ENCODE measurements at regions not wholly inside any gene's neighbourhood (a gene's known extent, or its start where the extent isn't known, plus 50 kb on each side); places are given as distances from the start of the nearest gene placed in this dataset.

DNA sequence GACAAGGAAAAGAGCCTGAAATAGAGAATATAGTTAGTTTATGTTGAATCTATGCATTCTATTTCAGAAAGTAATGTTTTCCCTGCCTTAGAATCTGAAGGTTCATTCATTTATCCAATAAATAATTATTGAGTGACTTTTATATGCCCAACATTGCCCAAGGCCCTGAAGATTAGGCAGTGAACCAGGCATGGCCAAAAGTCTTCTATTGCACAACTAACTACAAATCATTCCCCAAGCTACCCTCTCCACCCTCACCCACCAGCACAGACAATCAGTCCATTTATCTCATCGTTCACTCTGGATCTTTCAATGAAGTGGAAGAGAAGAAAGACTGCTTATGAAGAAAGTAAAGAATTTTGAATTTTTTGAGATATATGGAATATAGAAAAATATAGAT lies 268.4 kb downstream of the PLK2 start:
- no peak overlapping the region for H4K91ac ChIP-seq (ENCODE audit: low read depth, low read length, poor library complexity)
- H3K4me2 ChIP-seq (ENCODE audit: insufficient read depth, low read length, poor library complexity, severe bottlenecking): no peak overlapping the region
- H3K27ac ChIP-seq (replicated peaks; ENCODE audit: low read length): no peak overlapping the region
- DNase-seq (ENCODE audit: low spot score): no peak
- H3K9ac ChIP-seq (ENCODE audit: low read depth, low read length, poor library complexity): no peak overlapping the region
- no peak overlapping the region for H3K4ac ChIP-seq (ENCODE audit: low read length)
- no peak overlapping the region for H4K8ac ChIP-seq (ENCODE audit: low read depth, low read length)
- H3K27me3 ChIP-seq (ENCODE audit: control insufficient read depth in 3 of 3, insufficient read depth in 3 of 3, low read depth in 1 of 3, low read length in 3 of 3): no peaks in the 10 kb centered on the region
- H3K4me1 ChIP-seq (ENCODE audit: control insufficient read depth in 2 of 2, insufficient read depth in 1 of 2, low read depth in 1 of 2, low read length in 2 of 2): peaks cover 4 to 11% of the 10 kb centered on the region in 2 donors
- no peak overlapping the region for H3K23ac ChIP-seq (ENCODE audit: low read depth, low read length, poor library complexity)
- WGBS, 2 donors (ENCODE audit: extremely low coverage in 2 of 2, insufficient read length in 2 of 2, insufficient replicate concordance in 1 of 2): no CpG with 5 or more reads among the region's 1 CpG
- H2BK15ac ChIP-seq (ENCODE audit: low read length): no peak overlapping the region
- H3K14ac ChIP-seq (ENCODE audit: low read length): no peak overlapping the region
- no peak overlapping the region for H2BK120ac ChIP-seq (ENCODE audit: low read depth, low read length)
- no peak overlapping the region for H2AK5ac ChIP-seq (ENCODE audit: low read depth, low read length)
- no peaks in the 10 kb centered on the region for H3K79me1 ChIP-seq (ENCODE audit: low read depth, low read length)
- no peaks in the 10 kb centered on the region for H3K36me3 ChIP-seq (replicated peaks in 1 of 2; ENCODE audit: control insufficient read depth in 2 of 2, insufficient read depth in 2 of 2, low read length in 2 of 2)
- no peak overlapping the region for H2BK12ac ChIP-seq (ENCODE audit: low read length)
- no peak overlapping the region for H3K4me3 ChIP-seq (ENCODE audit: low read length in 2 of 2)
- peaks cover 0 to 5% of the 10 kb centered on the region in 2 donors for H3K9me3 ChIP-seq (replicated peaks in 1 of 2; ENCODE audit: control insufficient read depth in 2 of 2, insufficient read depth in 1 of 2, low read depth in 1 of 2, low read length in 2 of 2)
- no peak overlapping the region for H2AFZ ChIP-seq (ENCODE audit: low read length)
- no peak overlapping the region for H3K18ac ChIP-seq (ENCODE audit: low read length)
- no peak overlapping the region for H2BK5ac ChIP-seq (ENCODE audit: low read length)

DNA sequence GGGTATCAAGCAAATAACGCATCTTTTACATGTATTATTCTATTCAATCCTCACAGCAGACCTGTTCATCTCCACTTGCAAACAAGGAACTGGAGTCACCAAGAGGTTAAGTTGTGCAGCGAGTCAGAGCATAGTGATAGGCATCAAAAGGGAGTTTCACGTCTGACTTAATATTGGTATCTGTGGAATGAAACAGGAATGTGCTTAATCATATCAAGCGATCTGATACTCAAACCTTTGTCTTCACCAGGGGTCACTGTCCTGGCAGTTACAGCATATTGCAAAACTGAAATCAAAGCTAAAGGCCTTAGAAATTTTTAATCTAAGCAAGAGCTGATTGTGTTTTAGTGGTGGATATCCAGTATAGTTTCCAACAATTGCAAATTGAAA lies 271.6 kb downstream of the PLK2 start:
- no peak overlapping the region for H3K27ac ChIP-seq (replicated peaks; ENCODE audit: low read length)
- no peak overlapping the region for H3K4me2 ChIP-seq (ENCODE audit: insufficient read depth, low read length, poor library complexity, severe bottlenecking)
- no peak overlapping the region for H3K23ac ChIP-seq (ENCODE audit: low read depth, low read length, poor library complexity)
- peak overlapping the region; percentile 74 for H2AFZ ChIP-seq (ENCODE audit: low read length)
- no peaks in the 10 kb centered on the region for H3K27me3 ChIP-seq (ENCODE audit: control insufficient read depth in 3 of 3, insufficient read depth in 3 of 3, low read depth in 1 of 3, low read length in 3 of 3)
- whole genome bisulfite sequencing, 2 donors (ENCODE audit: extremely low coverage in 2 of 2, insufficient read length in 2 of 2, insufficient replicate concordance in 1 of 2): no CpG with 5 or more reads among the region's 4 CpGs
- no peaks in the 10 kb centered on the region for H3K79me1 ChIP-seq (ENCODE audit: low read depth, low read length)
- H3K18ac ChIP-seq (ENCODE audit: low read length): no peak overlapping the region
- H3K4ac ChIP-seq (ENCODE audit: low read length): no peak overlapping the region
- H3K4me1 ChIP-seq (ENCODE audit: control insufficient read depth in 2 of 2, insufficient read depth in 1 of 2, low read depth in 1 of 2, low read length in 2 of 2): peaks cover 4 to 11% of the 10 kb centered on the region in 2 donors
- no peak overlapping the region for H2BK120ac ChIP-seq (ENCODE audit: low read depth, low read length)
- no peaks in the 10 kb centered on the region for H3K9me3 ChIP-seq (replicated peaks in 1 of 2; ENCODE audit: control insufficient read depth in 2 of 2, insufficient read depth in 1 of 2, low read depth in 1 of 2, low read length in 2 of 2)
- no peak overlapping the region for H3K4me3 ChIP-seq (ENCODE audit: low read length in 2 of 2)
- H3K9ac ChIP-seq (ENCODE audit: low read depth, low read length, poor library complexity): no peak overlapping the region
- no peak for DNase-seq (ENCODE audit: low spot score)
- H2BK15ac ChIP-seq (ENCODE audit: low read length): no peak overlapping the region
- H4K91ac ChIP-seq (ENCODE audit: low read depth, low read length, poor library complexity): no peak overlapping the region
- H4K8ac ChIP-seq (ENCODE audit: low read depth, low read length): no peak overlapping the region
- H3K36me3 ChIP-seq (replicated peaks in 1 of 2; ENCODE audit: control insufficient read depth in 2 of 2, insufficient read depth in 2 of 2, low read length in 2 of 2): no peaks in the 10 kb centered on the region
- no peak overlapping the region for H2BK12ac ChIP-seq (ENCODE audit: low read length)
- no peak overlapping the region for H2BK5ac ChIP-seq (ENCODE audit: low read length)
- no peak overlapping the region for H2AK5ac ChIP-seq (ENCODE audit: low read depth, low read length)
- no peak overlapping the region for H3K14ac ChIP-seq (ENCODE audit: low read length)

- Histone ChIP-seq H3K14ac (ENCODE audit: low read length) (no peak overlapping the region), H2BK15ac (ENCODE audit: low read length) (no peak overlapping the region), H3K4ac (ENCODE audit: low read length) (no peak overlapping the region), H3K4me1 (ENCODE audit: control insufficient read depth in 2 of 2, insufficient read depth in 1 of 2, low read depth in 1 of 2, low read length in 2 of 2) (peaks cover 6 to 13% of the 10 kb centered on the region in 2 donors), H4K8ac (ENCODE audit: low read depth, low read length) (no peak overlapping the region), H3K36me3 (replicated peaks in 1 of 2; ENCODE audit: control insufficient read depth in 2 of 2, insufficient read depth in 2 of 2, low read length in 2 of 2) (no peaks in the 10 kb centered on the region), H2BK12ac (ENCODE audit: low read length) (no peak overlapping the region), H3K79me1 (ENCODE audit: low read depth, low read length) (no peaks in the 10 kb centered on the region), H2BK5ac (ENCODE audit: low read length) (no peak overlapping the region), H3K9ac (ENCODE audit: low read depth, low read length, poor library complexity) (no peak overlapping the region), H4K91ac (ENCODE audit: low read depth, low read length, poor library complexity) (no peak overlapping the region), H3K9me3 (replicated peaks in 1 of 2; ENCODE audit: control insufficient read depth in 2 of 2, insufficient read depth in 1 of 2, low read depth in 1 of 2, low read length in 2 of 2) (no peaks in the 10 kb centered on the region), H2AFZ (ENCODE audit: low read length) (peak overlapping the region; percentile 74), H2AK5ac (ENCODE audit: low read depth, low read length) (no peak overlapping the region), H3K27me3 (ENCODE audit: control insufficient read depth in 3 of 3, insufficient read depth in 3 of 3, low read depth in 1 of 3, low read length in 3 of 3) (no peaks in the 10 kb centered on the region), H3K4me3 (ENCODE audit: low read length in 2 of 2) (no peak overlapping the region), H3K27ac (replicated peaks; ENCODE audit: low read length) (no peak overlapping the region), H3K18ac (ENCODE audit: low read length) (no peak overlapping the region), H2BK120ac (ENCODE audit: low read depth, low read length) (no peak overlapping the region), H3K23ac (ENCODE audit: low read depth, low read length, poor library complexity) (no peak overlapping the region), H3K4me2 (ENCODE audit: insufficient read depth, low read length, poor library complexity, severe bottlenecking) (no peak overlapping the region)
- WGBS, 2 donors (ENCODE audit: extremely low coverage in 2 of 2, insufficient read length in 2 of 2, insufficient replicate concordance in 1 of 2): no CpG with 5 or more reads among the region's 1 CpG
- DNase-seq (ENCODE audit: low spot score): no peak
These were observed 272.2 kb downstream of the PLK2 start for GRCh38 chr5:58187432-58188261.

GRCh38 chr5:58185801-58186200 lies 274.1 kb downstream of the PLK2 start:
- Histone ChIP-seq H2BK12ac (ENCODE audit: low read length) (no peak overlapping the region), H3K4me3 (ENCODE audit: low read length in 2 of 2) (no peak overlapping the region), H2AFZ (ENCODE audit: low read length) (no peak overlapping the region), H4K91ac (ENCODE audit: low read depth, low read length, poor library complexity) (no peak overlapping the region), H3K4ac (ENCODE audit: low read length) (no peak overlapping the region), H3K27ac (replicated peaks; ENCODE audit: low read length) (no peak overlapping the region), H3K9me3 (replicated peaks in 1 of 2; ENCODE audit: control insufficient read depth in 2 of 2, insufficient read depth in 1 of 2, low read depth in 1 of 2, low read length in 2 of 2) (no peaks in the 10 kb centered on the region), H3K18ac (ENCODE audit: low read length) (no peak overlapping the region), H2AK5ac (ENCODE audit: low read depth, low read length) (no peak overlapping the region), H2BK5ac (ENCODE audit: low read length) (no peak overlapping the region), H2BK120ac (ENCODE audit: low read depth, low read length) (no peak overlapping the region), H3K79me1 (ENCODE audit: low read depth, low read length) (no peaks in the 10 kb centered on the region), H3K27me3 (ENCODE audit: control insufficient read depth in 3 of 3, insufficient read depth in 3 of 3, low read depth in 1 of 3, low read length in 3 of 3) (no peaks in the 10 kb centered on the region), H3K4me2 (ENCODE audit: insufficient read depth, low read length, poor library complexity, severe bottlenecking) (no peak overlapping the region), H4K8ac (ENCODE audit: low read depth, low read length) (no peak overlapping the region), H3K9ac (ENCODE audit: low read depth, low read length, poor library complexity) (no peak overlapping the region), H3K4me1 (ENCODE audit: control insufficient read depth in 2 of 2, insufficient read depth in 1 of 2, low read depth in 1 of 2, low read length in 2 of 2) (peaks cover 10 to 20% of the 10 kb centered on the region in 2 donors), H3K23ac (ENCODE audit: low read depth, low read length, poor library complexity) (no peak overlapping the region), H3K36me3 (replicated peaks in 1 of 2; ENCODE audit: control insufficient read depth in 2 of 2, insufficient read depth in 2 of 2, low read length in 2 of 2) (no peaks in the 10 kb centered on the region), H2BK15ac (ENCODE audit: low read length) (no peak overlapping the region), H3K14ac (ENCODE audit: low read length) (no peak overlapping the region)
- no peak for DNase-seq (ENCODE audit: low spot score)
- WGBS, 2 donors (ENCODE audit: extremely low coverage in 2 of 2, insufficient read length in 2 of 2, insufficient replicate concordance in 1 of 2): no CpG with 5 or more reads among the region's 3 CpGs

Data from neuronal stem cell (in vitro differentiated cells).